MG63 (cell line): ENCODE measurements at regions not wholly inside any gene's neighbourhood (a gene's known extent, or its start where the extent isn't known, plus 50 kb on each side); places are given as distances from the start of the nearest gene placed in this dataset.

Source experiments
- DNase-seq: peaks from one replicate; pipeline ENCODE4 v3.0.0-alpha.2; 2020
- H3K27me3 ChIP-seq: fragments of 250-450 bp; sonication (Bioruptor Pico); 2 replicates; pipeline ENCODE4 v1.5.1; 2020; ENCODE audit warnings: mild to moderate bottlenecking, moderate library complexity
- H3K36me3 ChIP-seq: fragments of 250-450 bp; sonication (Bioruptor Pico); 2 replicates; pipeline ENCODE4 v1.5.1; 2020; ENCODE audit warnings: mild to moderate bottlenecking, moderate library complexity
- H3K4me3 ChIP-seq: fragments of 250-450 bp; sonication (Bioruptor Pico); 2 replicates; pipeline ENCODE4 v1.5.1; 2020; ENCODE audit warnings: mild to moderate bottlenecking, moderate library complexity
- H3K9me3 ChIP-seq: fragments of 250-450 bp; sonication (Bioruptor Pico); 2 replicates; pipeline ENCODE4 v1.5.1; 2020; ENCODE audit warnings: mild to moderate bottlenecking, moderate library complexity

- Histone ChIP-seq H3K36me3 (no peaks in the 10 kb centered on the region), H3K9me3 (no peaks in the 10 kb centered on the region; the same call in 1 of the 2 replicates), H3K4me3 (no peak overlapping the region), H3K27me3 (no peaks in the 10 kb centered on the region)
- DNase-seq = no peak
These were observed 71.1 kb downstream of the RTL6 start for GRCh38 chr22:44426981-44427380.

- Histone ChIP-seq H3K9me3 (peaks cover 9% of the 10 kb centered on the region), H3K4me3 (no peak overlapping the region), H3K36me3 (no peaks in the 10 kb centered on the region), H3K27me3 (no peaks in the 10 kb centered on the region)
- DNase-seq = no peak
These were observed 72.4 kb downstream of the RTL6 start for GRCh38 chr22:44425694-44426045.

- Histone ChIP-seq H3K36me3 (no peaks in the 10 kb centered on the region), H3K4me3 (no peak overlapping the region), H3K27me3 (no peaks in the 10 kb centered on the region), H3K9me3 (peaks cover 14% of the 10 kb centered on the region)
- no peak for DNase-seq
These were observed 73.0 kb downstream of the RTL6 start for GRCh38 chr22:44424867-44425693.

- Histone ChIP-seq H3K36me3 (no peaks in the 10 kb centered on the region), H3K4me3 (no peak overlapping the region), H3K27me3 (no peaks in the 10 kb centered on the region), H3K9me3 (peaks cover 20% of the 10 kb centered on the region)
- no peak for DNase-seq
These were observed 73.7 kb downstream of the RTL6 start for GRCh38 chr22:44424359-44424682.

- no peaks in the 10 kb centered on the region for H3K27me3 ChIP-seq
- H3K4me3 ChIP-seq = no peak overlapping the region
- no peak for DNase-seq
- no peaks in the 10 kb centered on the region for H3K36me3 ChIP-seq
- H3K9me3 ChIP-seq = peaks cover 25% of the 10 kb centered on the region
These were observed 74.3 kb downstream of the RTL6 start for GRCh38 chr22:44423556-44424358.

GRCh38 chr22:44422746-44423380, 75.2 kb downstream of the RTL6 start:
- no peak for DNase-seq
- Histone ChIP-seq H3K9me3 (peaks cover 26% of the 10 kb centered on the region), H3K4me3 (no peak overlapping the region), H3K27me3 (no peaks in the 10 kb centered on the region), H3K36me3 (no peaks in the 10 kb centered on the region)

GRCh38 chr22:44419429-44419828, 78.6 kb downstream of the RTL6 start:
- Histone ChIP-seq H3K4me3 (no peak overlapping the region), H3K36me3 (no peaks in the 10 kb centered on the region), H3K27me3 (no peaks in the 10 kb centered on the region), H3K9me3 (peaks cover 30% of the 10 kb centered on the region)
- DNase-seq = no peak

GRCh38 chr22:44413211-44413610, 84.8 kb downstream of the RTL6 start:
- H3K27me3 ChIP-seq = no peaks in the 10 kb centered on the region
- no peaks in the 10 kb centered on the region for H3K36me3 ChIP-seq
- DNase-seq = no peak
- peaks cover 4% of the 10 kb centered on the region; the same call in 1 of the 2 replicates for H3K9me3 ChIP-seq
- H3K4me3 ChIP-seq = no peak overlapping the region

- no peaks in the 10 kb centered on the region for H3K36me3 ChIP-seq
- DNase-seq = no peak
- H3K9me3 ChIP-seq = peaks cover 4% of the 10 kb centered on the region; the same call in 1 of the 2 replicates
- H3K4me3 ChIP-seq = no peak overlapping the region
- H3K27me3 ChIP-seq = no peaks in the 10 kb centered on the region
These were observed 85.8 kb downstream of the RTL6 start for GRCh38 chr22:44412136-44412731.

- H3K27me3 ChIP-seq = no peaks in the 10 kb centered on the region
These were observed 86.6 kb downstream of the RTL6 start for GRCh38 chr22:44411226-44412135.

GRCh38 chr22:44410451-44410991, 87.5 kb downstream of the RTL6 start:
- H3K4me3 ChIP-seq = no peak overlapping the region
- H3K9me3 ChIP-seq = no peaks in the 10 kb centered on the region
- no peaks in the 10 kb centered on the region for H3K27me3 ChIP-seq
- H3K36me3 ChIP-seq = no peaks in the 10 kb centered on the region
- DNase-seq = no peak

More at GRCh38 chr22:44411226-44412135, 86.6 kb downstream of the RTL6 start:
- no peaks in the 10 kb centered on the region for H3K36me3 ChIP-seq
- no peak overlapping the region for H3K4me3 ChIP-seq
- DNase-seq = no peak
- peaks cover 1% of the 10 kb centered on the region; the same call in 1 of the 2 replicates for H3K9me3 ChIP-seq

- DNase-seq = no peak
- Histone ChIP-seq H3K9me3 (no peaks in the 10 kb centered on the region), H3K27me3 (no peaks in the 10 kb centered on the region), H3K36me3 (no peaks in the 10 kb centered on the region), H3K4me3 (no peak overlapping the region)
These were observed 88.1 kb downstream of the RTL6 start for GRCh38 chr22:44409974-44410316.

- H3K9me3 ChIP-seq = no peaks in the 10 kb centered on the region
- no peak for DNase-seq
- H3K4me3 ChIP-seq = no peak overlapping the region
- H3K27me3 ChIP-seq = no peaks in the 10 kb centered on the region
- H3K36me3 ChIP-seq = no peaks in the 10 kb centered on the region
These were observed 88.6 kb downstream of the RTL6 start for GRCh38 chr22:44409211-44409973.

- DNase-seq = no peak
- Histone ChIP-seq H3K36me3 (no peaks in the 10 kb centered on the region), H3K9me3 (no peaks in the 10 kb centered on the region), H3K4me3 (no peak overlapping the region), H3K27me3 (no peaks in the 10 kb centered on the region)
These were observed 89.2 kb downstream of the RTL6 start for GRCh38 chr22:44408829-44409192.

GRCh38 chr22:44407987-44408828, 89.8 kb downstream of the RTL6 start:
- Histone ChIP-seq H3K9me3 (no peaks in the 10 kb centered on the region), H3K36me3 (no peaks in the 10 kb centered on the region), H3K4me3 (no peak overlapping the region), H3K27me3 (no peaks in the 10 kb centered on the region)
- no peak for DNase-seq
